ENCODE measurements at regions not wholly inside any gene's neighbourhood (a gene's known extent, or its start where the extent isn't known, plus 50 kb on each side); places are given as distances from the start of the nearest gene placed in this dataset.
"Not testable (repeated sequence)": the region's sequence is repeated elsewhere in the genome, so short reads cannot be mapped to it uniquely, and the experiment has no call there.

- no peak for DNase-seq (ENCODE audit: low spot score)
Observed at GRCh38 chr2:194102546-194102945, 1554.5 kb upstream of the SLC39A10 start.

- no peak for DNase-seq (ENCODE audit: low spot score)
Observed at GRCh38 chr2:194100201-194100600, 1556.8 kb upstream of the SLC39A10 start.

GRCh38 chr2:194096402-194096801 is 1560.6 kb upstream of the SLC39A10 start:
- no peak for DNase-seq (ENCODE audit: low spot score)

GRCh38 chr2:194095359-194095758 is 1561.7 kb upstream of the SLC39A10 start:
- no peak for DNase-seq (ENCODE audit: low spot score)

GRCh38 chr2:194090251-194090905 is 1566.6 kb upstream of the SLC39A10 start:
- DNase-seq (ENCODE audit: low spot score): no peak

- no peak for DNase-seq (ENCODE audit: low spot score)
Observed at GRCh38 chr2:194087089-194087958, 1569.7 kb upstream of the SLC39A10 start.

GRCh38 chr2:194086129-194086528 is 1570.9 kb upstream of the SLC39A10 start:
- DNase-seq (ENCODE audit: low spot score): no peak

GRCh38 chr2:194079989-194080388 is 1577.0 kb upstream of the SLC39A10 start:
- DNase-seq (ENCODE audit: low spot score): no peak

GRCh38 chr2:194077366-194077765 is 1579.7 kb upstream of the SLC39A10 start:
- DNase-seq (ENCODE audit: low spot score): no peak

GRCh38 chr2:194062401-194062800 is 1594.6 kb upstream of the SLC39A10 start:
- no peak for DNase-seq (ENCODE audit: low spot score)

- no peak for DNase-seq (ENCODE audit: low spot score)
Observed at GRCh38 chr2:194060269-194060668, 1596.8 kb upstream of the SLC39A10 start.

GRCh38 chr2:194054313-194054712 is 1602.7 kb upstream of the SLC39A10 start:
- no peak for DNase-seq (ENCODE audit: low spot score)

GRCh38 chr2:194044321-194044720 is 1612.7 kb upstream of the SLC39A10 start:
- DNase-seq (ENCODE audit: low spot score): no peak

GRCh38 chr2:194021130-194021529 is 1635.9 kb upstream of the SLC39A10 start:
- not testable (repeated sequence) for DNase-seq (ENCODE audit: low spot score)

GRCh38 chr2:194020155-194020554 is 1636.9 kb upstream of the SLC39A10 start:
- no peak for DNase-seq (ENCODE audit: low spot score)

GRCh38 chr2:194015751-194016150 is 1641.3 kb upstream of the SLC39A10 start:
- no peak for DNase-seq (ENCODE audit: low spot score)

- no peak for DNase-seq (ENCODE audit: low spot score)
Observed at GRCh38 chr2:194014639-194015038, 1642.4 kb upstream of the SLC39A10 start.

- DNase-seq (ENCODE audit: low spot score): no peak
Observed at GRCh38 chr2:194004590-194005206, 1652.3 kb upstream of the SLC39A10 start.

GRCh38 chr2:194003911-194004310 is 1653.1 kb upstream of the SLC39A10 start:
- no peak for DNase-seq (ENCODE audit: low spot score)

- no peak for DNase-seq (ENCODE audit: low spot score)
Observed at GRCh38 chr2:194002699-194003368, 1654.2 kb upstream of the SLC39A10 start.

- DNase-seq (ENCODE audit: low spot score): no peak
Observed at GRCh38 chr2:193990868-193991267, 1666.2 kb upstream of the SLC39A10 start.

GRCh38 chr2:193989645-193990044 is 1667.4 kb upstream of the SLC39A10 start:
- no peak for DNase-seq (ENCODE audit: low spot score)

Data from hematopoietic multipotent progenitor cell treated with erythropoietin and hydrocortisone succinate and interleukin-3 and kit ligand, for 15 days (in vitro differentiated cells).